HEK293T (cell line): ENCODE measurements at regions not wholly inside any gene's neighbourhood (a gene's known extent, or its start where the extent isn't known, plus 50 kb on each side); places are given as distances from the start of the nearest gene placed in this dataset.
"Not testable (repeated sequence)": the region's sequence is repeated elsewhere in the genome, so short reads cannot be mapped to it uniquely, and the experiment has no call there.

Source experiments
- CTCF ChIA-PET: fragments of 350-600 bp; formaldehyde crosslinking; extraction: SDS; loops from one replicate; lab custom pipeline; 2021; ENCODE audit warnings: antibody characterized with exemption, inconsistent platforms; lab: Yijun Ruan, JAX
- POLR2A ChIA-PET: fragments of 350-600 bp; formaldehyde crosslinking; extraction: SDS; loops from one replicate; lab custom pipeline; 2020; ENCODE audit warnings: antibody characterized with exemption, inconsistent platforms; lab: Yijun Ruan, JAX
- DNase-seq: peaks from one replicate; pipeline ENCODE4 v3.0.0; 2012; ENCODE audit warnings: mixed read lengths; ENCODE audit errors: extremely low spot score
- ARNT ChIP-seq: fragments of 450-650 bp; IDR thresholded peaks from 2 replicates; pipeline ENCODE4 v1.6.1; 2017; ENCODE audit warnings: mild to moderate bottlenecking
- BHLHE40 ChIP-seq: fragments of 450-650 bp; IDR thresholded peaks from 2 replicates; pipeline ENCODE4 v1.6.1; 2016; ENCODE audit warnings: mild to moderate bottlenecking, moderate library complexity, borderline replicate concordance
- CTBP1 ChIP-seq: fragments of 450-650 bp; IDR thresholded peaks from 2 replicates; pipeline ENCODE4 v1.6.1; 2016; ENCODE audit warnings: borderline replicate concordance
- ELF4 ChIP-seq: fragments of 450-650 bp; IDR thresholded peaks from 2 replicates; pipeline ENCODE4 v1.6.1; 2017; ENCODE audit warnings: antibody characterized with exemption
- FOXA1 ChIP-seq: fragments of 450-650 bp; IDR thresholded peaks from 2 replicates; pipeline ENCODE4 v1.6.1; 2016; ENCODE audit warnings: mild to moderate bottlenecking
- FOXK2 ChIP-seq: fragments of 450-650 bp; IDR thresholded peaks from 2 replicates; pipeline ENCODE4 v1.6.1; 2016; ENCODE audit warnings: mild to moderate bottlenecking
- FOXM1 ChIP-seq: fragments of 450-650 bp; IDR thresholded peaks from 2 replicates; pipeline ENCODE4 v1.6.1; 2017; ENCODE audit warnings: mild to moderate bottlenecking, borderline replicate concordance
- HDGF ChIP-seq: fragments of 450-650 bp; IDR thresholded peaks from 2 replicates; pipeline ENCODE4 v1.6.1; 2017; ENCODE audit warnings: antibody characterized with exemption, borderline replicate concordance
- L3MBTL2 ChIP-seq: fragments of 450-650 bp; conservative IDR thresholded peaks from 2 replicates; pipeline ENCODE4 v1.6.1; 2016; ENCODE audit warnings: mild to moderate bottlenecking
- LEF1 ChIP-seq: fragments of 450-650 bp; IDR thresholded peaks from 2 replicates; pipeline ENCODE4 v1.6.1; 2017; ENCODE audit warnings: mild to moderate bottlenecking, borderline replicate concordance
- NFRKB ChIP-seq: fragments of 450-650 bp; IDR thresholded peaks from 2 replicates; pipeline ENCODE4 v1.6.1; 2016; ENCODE audit warnings: mild to moderate bottlenecking, moderate library complexity
- SP1 ChIP-seq: fragments of 450-650 bp; IDR thresholded peaks from 2 replicates; pipeline ENCODE4 v1.6.1; 2017
- SUZ12 ChIP-seq: fragments of 450-650 bp; IDR thresholded peaks from 2 replicates; pipeline ENCODE4 v1.6.1; 2016; ENCODE audit warnings: mild to moderate bottlenecking
- TARDBP ChIP-seq: fragments of 450-650 bp; IDR thresholded peaks from 2 replicates; pipeline ENCODE4 v1.6.1; 2016
- ZNF384 ChIP-seq: fragments of 450-650 bp; IDR thresholded peaks from 2 replicates; pipeline ENCODE4 v1.6.1; 2016
- TF ChIP-seq, protein P1 (sequence below): fragments of 450-650 bp; IDR thresholded peaks from 2 replicates; pipeline ENCODE4 v1.6.1; 2016

DNA sequence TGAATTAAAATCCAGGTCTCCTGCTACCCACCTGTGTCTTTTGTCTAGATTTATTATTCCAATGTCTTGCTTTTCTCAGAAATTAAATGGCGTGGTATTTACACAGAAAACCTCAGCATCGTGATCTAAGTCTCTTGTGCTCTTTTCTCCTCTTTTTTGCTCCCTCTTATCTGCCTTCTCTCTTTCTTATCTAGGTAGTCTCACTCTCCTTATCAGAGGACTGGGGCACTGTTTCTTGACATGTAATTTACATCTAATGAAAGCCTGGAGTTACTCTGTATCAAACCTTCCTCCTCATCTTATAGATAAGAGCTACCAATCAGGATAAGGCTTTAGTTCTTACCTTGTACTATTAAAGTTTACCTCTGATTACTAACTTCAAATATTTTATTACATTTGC, 933.8 kb downstream of the TLE1 start:
- DNase-seq, result no peak
- CTCF ChIA-PET, result interaction anchor here (0.9 kb wide), 1 partner anchor 306 kb away, joined by 3 read pairs; no protein-coding TSS in a partner anchor
- TF ChIP-seq BHLHE40 (no peak), NFRKB (no peak), ELF4 (no peak), SUZ12 (no peak), FOXA1 (no peak), TARDBP (no peak), HDGF (no peak)
- POLR2A ChIA-PET, result no interaction called here

DNA sequence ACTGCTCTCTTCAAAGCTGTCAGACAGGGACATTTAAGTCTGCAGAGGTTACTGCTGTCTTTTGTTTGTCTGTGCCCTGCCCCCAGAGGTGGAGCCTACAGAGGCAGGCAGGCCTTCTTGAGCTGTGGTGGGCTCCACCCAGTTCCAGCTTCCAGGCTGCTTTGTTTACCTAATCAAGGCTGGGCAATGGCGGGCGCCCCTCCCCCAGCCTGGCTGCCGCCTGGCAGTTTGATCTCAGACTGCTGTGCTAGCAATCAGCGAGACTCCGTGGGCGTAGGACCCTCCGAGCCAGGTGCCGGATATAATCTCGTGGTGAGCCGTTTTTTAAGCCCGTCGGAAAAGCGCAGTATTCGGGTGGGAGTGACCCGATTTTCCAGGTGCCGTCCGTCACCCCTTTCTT, 942.3 kb downstream of the TLE1 start:
- CTCF ChIA-PET, POLR2A ChIA-PET: not testable (repeated sequence)

DNA sequence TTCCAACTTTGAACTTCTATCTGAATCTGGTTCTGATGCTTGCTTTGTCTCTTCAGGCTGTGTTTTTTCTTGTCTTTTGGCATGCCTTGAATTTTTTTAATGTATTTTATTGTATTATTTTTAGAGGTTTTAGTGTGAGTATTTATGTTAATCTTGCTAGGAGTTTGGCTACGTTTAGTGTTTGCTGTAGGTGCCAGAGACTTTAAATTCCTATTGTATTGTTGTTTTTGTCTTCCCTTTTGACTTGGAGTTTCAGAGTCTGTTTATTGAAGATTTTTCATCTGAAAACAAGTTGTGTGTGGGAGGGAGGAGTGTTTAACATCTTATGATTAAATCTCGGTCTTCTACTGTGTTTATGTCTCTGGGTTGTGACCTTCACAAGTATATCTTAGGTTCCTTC, 956.8 kb downstream of the TLE1 start:
- DNase-seq, result no peak
- no peak for TF ChIP-seq FOXK2
- ChIA-PET POLR2A (no interaction called here), CTCF (no interaction called here)

More for the DNA sequence above, 942.3 kb downstream of the TLE1 start:
- not testable (repeated sequence) for DNase-seq

DNA sequence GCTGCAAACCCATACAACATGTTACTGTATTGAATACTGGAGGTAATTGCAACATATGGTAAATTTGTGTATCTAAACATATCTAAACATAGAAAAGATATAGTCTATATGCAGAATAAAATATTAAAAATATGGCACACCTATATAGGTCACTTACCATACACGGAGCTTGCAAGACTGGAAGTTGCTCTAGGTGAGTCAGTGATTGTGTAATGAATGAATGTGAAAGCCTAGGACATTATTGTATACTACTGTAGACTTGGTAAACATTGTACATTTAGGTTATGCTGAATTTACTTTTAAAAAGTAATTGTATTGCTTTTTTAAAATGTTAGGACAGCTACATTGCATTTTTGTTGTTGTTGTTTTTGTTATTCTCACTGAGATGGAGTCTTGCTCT, 968.8 kb downstream of the TLE1 start:
- ChIA-PET CTCF (no interaction called here), POLR2A (no interaction called here)
- TF ChIP-seq CTBP1 (no peak), L3MBTL2 (no peak), FOXK2 (no peak), FOXA1 (no peak), HDGF (no peak), SUZ12 (no peak), SP1 (no peak)
- TF ChIP-seq, protein P1, sequence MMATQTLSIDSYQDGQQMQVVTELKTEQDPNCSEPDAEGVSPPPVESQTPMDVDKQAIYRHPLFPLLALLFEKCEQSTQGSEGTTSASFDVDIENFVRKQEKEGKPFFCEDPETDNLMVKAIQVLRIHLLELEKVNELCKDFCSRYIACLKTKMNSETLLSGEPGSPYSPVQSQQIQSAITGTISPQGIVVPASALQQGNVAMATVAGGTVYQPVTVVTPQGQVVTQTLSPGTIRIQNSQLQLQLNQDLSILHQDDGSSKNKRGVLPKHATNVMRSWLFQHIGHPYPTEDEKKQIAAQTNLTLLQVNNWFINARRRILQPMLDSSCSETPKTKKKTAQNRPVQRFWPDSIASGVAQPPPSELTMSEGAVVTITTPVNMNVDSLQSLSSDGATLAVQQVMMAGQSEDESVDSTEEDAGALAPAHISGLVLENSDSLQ, result no peak
- no peak for DNase-seq

DNA sequence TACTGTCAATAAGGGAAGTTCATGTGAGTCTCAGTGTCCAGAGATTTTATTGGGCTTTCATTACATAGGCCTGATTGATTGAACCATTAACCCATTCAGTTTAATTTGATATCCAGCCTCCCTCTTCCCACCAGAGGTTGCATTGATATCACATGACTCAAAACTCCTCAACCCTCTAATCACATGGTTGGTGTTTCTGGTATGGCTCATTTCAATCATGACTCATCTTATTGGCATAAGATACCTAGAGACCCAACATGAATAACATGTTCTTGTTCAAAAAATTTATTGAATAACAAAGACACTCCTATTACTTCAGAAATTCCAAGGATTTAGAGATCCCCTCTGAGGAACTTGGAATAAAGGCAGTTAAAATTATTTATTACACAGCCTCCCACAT, 982.2 kb downstream of the TLE1 start:
- POLR2A ChIA-PET, result no interaction called here
- CTCF ChIA-PET, result no interaction called here
- DNase-seq, result no peak

DNA sequence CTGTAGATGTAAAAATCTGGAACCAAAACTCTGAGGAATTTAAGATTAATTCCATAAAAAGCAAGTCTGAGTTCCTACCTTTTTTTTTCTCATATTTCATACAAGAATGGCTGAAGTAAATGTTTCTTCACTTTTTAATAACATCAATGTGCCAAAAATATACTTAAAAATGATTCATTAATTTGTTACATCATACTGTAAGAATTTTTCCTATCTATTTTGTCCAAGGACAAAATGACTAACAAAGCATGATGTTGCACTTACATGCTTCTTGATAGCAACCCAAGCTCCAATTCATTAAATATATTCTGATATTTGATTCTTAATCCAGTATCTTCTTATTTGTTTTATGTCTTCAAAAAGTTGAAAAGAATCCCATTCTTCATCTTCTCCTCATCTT, 988.3 kb downstream of the TLE1 start:
- CTCF ChIA-PET, result no interaction called here
- no peak for DNase-seq
- POLR2A ChIA-PET, result no interaction called here

More for the DNA sequence above, 982.2 kb downstream of the TLE1 start:
- TF ChIP-seq HDGF (no peak), BHLHE40 (no peak), L3MBTL2 (no peak), ARNT (no peak), NFRKB (no peak), SP1 (no peak), CTBP1 (no peak), TARDBP (no peak), FOXK2 (no peak), SUZ12 (no peak), LEF1 (no peak), FOXM1 (no peak), ZNF384 (no peak), FOXA1 (no peak), ELF4 (no peak)
- TF ChIP-seq, protein P1, result no peak

DNA sequence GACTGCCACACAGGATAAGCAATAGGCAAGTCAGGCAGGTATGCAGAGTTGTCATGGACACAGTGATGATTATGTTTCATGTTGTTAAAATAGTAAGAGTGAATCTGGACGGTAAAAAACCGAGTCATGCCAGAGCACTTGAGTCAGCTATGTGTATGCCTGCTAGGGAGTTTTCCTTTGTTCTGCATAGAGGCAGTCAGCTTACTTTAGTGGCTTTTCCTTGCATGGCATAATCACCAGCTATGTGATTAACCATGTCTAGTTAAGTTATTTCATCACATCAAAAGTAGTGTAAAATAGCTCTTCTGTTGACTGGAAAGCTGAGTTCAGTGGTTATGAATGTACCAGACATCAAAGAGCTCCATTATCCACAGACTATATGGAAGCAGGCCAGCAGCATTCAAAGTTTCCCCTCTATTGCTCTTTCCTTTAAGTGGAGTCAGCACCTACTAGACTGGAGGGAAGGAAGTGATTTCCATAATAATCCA, 989.8 kb downstream of the TLE1 start:
- ChIA-PET CTCF (no interaction called here), POLR2A (no interaction called here)
- DNase-seq, result no peak
- no peak for TF ChIP-seq LEF1
- TF ChIP-seq HDGF, result no peak
- no peak for TF ChIP-seq ARNT
- no peak for TF ChIP-seq FOXK2
- no peak for TF ChIP-seq FOXA1
- no peak for TF ChIP-seq L3MBTL2
- no peak for TF ChIP-seq ZNF384
- TF ChIP-seq NFRKB, result no peak
- TF ChIP-seq ELF4, result no peak
- TF ChIP-seq FOXM1, result no peak
- no peak for TF ChIP-seq TARDBP
- TF ChIP-seq SUZ12, result no peak
- no peak for TF ChIP-seq SP1
- no peak for TF ChIP-seq CTBP1
- TF ChIP-seq BHLHE40, result no peak
- TF ChIP-seq, protein P1, result no peak

More for the DNA sequence above, 988.3 kb downstream of the TLE1 start:
- TF ChIP-seq FOXM1 (no peak), L3MBTL2 (no peak), ARNT (no peak), SP1 (no peak), TARDBP (no peak), FOXK2 (no peak), BHLHE40 (no peak), ELF4 (no peak), ZNF384 (no peak), NFRKB (no peak), HDGF (no peak), FOXA1 (no peak), LEF1 (no peak), CTBP1 (no peak)
- TF ChIP-seq, protein P1, result no peak
